HG03575 (cell line): ENCODE measurements at regions not wholly inside any gene's neighbourhood (a gene's known extent, or its start where the extent isn't known, plus 50 kb on each side); places are given as distances from the start of the nearest gene placed in this dataset.

Experiments
- ATAC-seq: cut with Tn5 transposase; IDR thresholded peaks from one replicate; pipeline ENCODE4 v1.9.1; 2021; ENCODE audit not compliant: unreplicated experiment, insufficient number of reproducible peaks, low FRiP score; ENCODE audit errors: extremely low read depth

DNA sequence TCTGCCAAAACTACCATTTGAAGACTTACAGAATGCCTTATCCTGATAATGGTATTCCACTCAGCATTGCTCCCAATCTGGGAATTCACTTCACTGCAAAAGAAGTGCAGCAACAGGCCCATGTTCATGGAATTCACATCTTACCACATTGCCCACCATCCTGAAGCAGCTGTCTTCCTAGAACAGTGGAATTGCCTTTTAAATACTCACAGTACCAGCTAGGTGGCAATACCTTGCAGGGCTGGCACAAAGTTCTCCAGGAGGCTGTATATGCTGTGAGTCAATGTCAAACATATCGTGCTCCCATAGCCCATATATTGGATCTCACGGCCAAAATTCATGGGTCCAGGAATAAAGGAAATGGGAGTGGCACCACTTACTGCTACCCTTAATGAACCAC lies 83.8 kb upstream of the PLEKHG7 start:
- ATAC-seq: no peak

DNA sequence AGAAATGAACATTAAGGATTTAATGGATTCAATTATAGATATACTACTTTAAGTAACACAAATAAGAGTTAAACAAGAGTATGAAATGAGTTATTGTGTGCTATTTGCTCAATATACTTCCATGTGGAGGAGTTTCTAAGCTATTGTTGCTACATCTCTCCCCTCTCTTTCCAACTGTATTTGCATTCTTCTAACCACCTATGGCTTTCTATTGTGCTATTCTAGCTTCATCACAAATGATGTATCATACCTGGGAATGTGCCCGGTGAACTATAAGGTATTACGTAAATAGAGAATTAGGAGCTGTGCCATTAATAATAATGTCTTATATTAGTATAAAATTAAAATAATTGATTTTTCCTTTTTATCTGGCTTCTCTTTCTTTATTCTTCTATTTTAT lies 87.1 kb upstream of the PLEKHG7 start:
- no peak for ATAC-seq

DNA sequence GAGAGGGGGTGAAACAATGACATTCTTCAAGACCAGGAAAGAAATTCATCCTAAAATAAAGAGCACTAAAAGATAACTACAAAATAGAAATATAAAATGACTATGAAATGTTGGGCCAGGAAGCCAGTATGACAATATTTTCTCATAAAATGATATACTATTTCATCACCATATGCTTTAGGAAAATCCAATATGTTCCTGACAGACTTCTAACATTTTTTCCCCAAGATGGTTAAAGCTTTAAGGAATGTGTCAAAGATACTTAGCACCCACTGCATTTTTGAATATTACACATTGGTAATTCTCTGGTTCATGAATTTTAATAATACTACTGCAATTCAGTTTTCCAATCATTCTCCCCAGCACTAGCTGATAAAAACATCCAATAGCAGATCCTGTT lies 87.7 kb upstream of the PLEKHG7 start:
- no peak for ATAC-seq

DNA sequence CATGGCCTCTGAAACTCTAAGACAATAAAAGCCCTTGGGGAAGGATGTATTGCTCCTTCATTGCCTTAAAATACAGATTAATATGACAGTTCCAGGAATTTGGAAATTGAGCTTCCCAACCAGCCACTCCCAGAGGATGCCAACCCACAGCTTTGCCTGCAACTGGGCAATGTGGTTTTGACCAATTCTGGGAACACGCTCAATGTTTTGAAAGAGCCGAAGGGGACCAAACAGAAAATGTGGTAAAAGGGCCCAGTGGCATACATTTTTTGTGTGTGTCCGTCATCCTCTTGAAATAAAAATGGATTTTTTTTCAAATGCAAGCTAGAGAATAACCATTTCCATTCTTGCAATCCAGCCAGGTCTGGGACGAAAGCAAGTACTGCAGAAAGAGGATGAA lies 88.3 kb upstream of the PLEKHG7 start:
- ATAC-seq: no peak

DNA sequence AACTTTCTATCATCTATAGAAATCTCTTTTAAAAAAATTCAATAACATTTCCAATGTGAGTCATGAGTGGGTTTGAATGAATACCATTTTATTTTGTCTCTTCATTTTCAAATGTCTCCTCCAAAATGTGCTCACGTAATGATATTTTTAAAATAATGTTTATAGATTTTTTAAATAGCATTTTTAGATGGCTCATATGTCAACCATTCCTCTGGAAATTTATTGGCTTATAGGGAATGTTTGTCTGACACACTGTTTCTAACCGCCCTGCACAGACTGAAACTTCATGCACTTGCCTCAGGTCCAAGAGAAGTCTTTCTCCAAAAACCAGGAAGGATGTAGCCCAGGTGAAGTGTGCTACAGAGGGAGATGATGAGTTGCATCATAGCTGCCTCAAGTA lies 88.8 kb upstream of the PLEKHG7 start:
- ATAC-seq: no peak

DNA sequence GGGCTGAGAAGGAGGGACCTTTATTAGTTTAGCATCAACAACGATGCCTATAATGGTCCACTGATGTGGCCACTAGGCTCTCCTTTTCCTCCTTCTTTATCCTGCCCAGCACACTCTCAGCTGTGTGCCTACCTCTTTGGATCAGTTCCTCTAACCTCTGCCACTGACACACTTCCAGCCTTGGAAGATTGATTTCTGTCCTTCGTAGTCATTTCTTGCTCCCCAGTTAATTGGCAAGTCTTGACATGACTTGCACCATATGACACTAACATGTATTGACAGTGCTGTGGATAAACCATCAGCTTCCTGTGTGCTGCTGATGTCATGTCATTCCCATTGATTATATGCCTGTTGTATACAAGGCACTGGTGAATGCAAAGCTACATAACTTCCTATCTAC lies 90.2 kb upstream of the PLEKHG7 start:
- no peak for ATAC-seq

DNA sequence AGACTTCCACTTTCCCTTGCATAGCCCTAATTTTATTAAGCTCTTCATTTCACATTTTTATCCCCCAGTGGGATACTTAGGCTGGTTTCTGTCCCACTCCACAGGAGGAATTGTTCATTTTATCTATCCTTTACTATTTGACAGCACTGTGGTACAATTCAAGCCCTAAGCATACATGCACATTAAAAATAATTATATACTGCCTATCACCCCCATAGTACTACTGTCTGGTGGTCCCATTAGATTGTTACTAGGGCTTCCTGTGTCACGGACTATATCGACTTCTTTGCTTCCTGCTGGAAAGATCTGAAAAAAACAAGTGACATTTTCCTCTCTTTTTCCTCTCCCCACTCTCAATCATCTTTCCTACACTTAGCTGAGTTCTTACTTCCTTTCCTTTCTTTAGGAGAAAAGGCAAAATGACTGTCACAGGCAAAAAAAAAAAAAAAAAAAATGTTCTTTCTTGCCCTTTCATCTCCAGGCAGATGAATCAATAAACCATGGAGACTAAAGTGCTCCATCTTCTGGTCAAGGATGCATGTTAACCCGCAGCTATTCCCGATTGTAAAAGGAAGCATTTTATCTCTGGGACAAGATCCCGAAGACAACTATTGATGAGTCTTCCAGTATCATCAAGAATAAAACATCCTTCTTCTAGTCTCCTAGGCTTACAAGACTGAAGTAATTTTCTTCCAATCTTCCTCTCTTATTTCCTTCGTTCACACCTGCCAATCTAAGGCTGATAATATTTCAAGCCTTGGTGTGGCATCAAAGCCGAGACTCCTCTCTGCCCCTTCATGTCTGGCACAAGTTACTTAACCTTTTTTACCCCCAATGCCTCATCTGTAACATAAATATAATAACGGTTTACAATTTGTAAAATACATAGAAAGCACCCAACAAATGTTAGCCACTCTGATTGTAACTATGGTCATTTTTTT lies 94.4 kb upstream of the PLEKHG7 start:
- no peak for ATAC-seq

DNA sequence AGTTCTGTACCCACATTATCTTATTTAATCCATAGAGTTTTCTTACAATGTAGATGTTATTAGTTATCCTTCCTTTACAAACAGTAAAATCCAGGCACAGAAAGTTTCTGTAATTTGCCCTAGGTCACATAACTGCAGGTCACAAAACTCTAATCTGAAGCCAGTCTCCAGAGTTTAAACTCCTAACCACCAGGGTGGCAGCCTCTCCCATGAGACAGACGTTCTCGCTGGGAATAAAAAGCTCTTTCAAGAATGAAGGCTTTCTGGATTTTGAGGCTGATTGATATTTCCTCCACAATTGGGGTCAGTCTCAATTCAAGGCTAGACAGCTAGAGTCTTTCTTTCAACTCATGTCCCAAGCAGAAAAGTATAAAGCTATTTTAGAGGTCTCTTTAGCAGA lies 95.8 kb upstream of the PLEKHG7 start:
- ATAC-seq: no peak

DNA sequence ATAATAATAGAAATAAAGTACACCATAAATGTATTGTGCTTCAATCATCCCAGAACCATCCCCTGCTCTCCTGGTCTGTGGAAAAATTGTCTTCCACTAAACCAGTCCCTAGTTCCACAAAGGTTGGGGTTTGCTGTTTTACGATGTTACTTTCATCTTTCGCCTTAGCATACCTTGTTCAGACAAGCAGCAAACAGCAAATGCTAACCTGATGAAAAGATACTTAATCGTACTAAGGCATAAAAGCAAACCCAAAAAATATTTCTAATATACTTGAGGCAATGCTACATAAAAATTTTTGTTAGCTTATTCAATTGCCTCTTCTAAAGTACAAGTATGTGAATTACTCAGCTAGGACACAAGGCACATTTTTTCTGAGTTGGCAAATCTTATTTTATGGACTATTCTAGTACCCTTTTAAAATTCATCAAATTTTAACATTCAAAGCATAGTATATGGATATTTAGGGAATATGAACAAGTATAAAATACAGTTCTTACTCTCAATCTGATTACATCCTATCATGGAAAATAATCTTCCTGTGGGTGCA lies 97.1 kb upstream of the PLEKHG7 start:
- no peak for ATAC-seq

DNA sequence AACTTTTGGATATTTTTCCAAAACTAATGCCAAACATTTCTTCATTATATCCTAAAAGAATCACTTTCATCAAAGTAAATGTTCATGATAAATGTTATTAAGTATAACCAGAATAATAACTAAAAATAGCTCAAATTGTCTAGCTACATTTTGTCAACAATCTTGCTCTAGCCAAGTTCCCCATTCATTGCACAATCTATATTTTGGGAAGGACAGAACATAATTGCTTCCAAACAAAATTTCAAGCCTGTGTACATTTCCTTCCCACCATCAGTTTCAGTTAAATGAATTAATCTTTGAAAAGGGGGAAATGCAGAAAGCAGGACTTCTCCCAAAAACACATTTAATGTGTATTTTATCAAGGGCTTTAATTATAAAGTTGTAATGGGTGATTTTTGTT lies 98.0 kb upstream of the PLEKHG7 start:
- ATAC-seq: no peak

DNA sequence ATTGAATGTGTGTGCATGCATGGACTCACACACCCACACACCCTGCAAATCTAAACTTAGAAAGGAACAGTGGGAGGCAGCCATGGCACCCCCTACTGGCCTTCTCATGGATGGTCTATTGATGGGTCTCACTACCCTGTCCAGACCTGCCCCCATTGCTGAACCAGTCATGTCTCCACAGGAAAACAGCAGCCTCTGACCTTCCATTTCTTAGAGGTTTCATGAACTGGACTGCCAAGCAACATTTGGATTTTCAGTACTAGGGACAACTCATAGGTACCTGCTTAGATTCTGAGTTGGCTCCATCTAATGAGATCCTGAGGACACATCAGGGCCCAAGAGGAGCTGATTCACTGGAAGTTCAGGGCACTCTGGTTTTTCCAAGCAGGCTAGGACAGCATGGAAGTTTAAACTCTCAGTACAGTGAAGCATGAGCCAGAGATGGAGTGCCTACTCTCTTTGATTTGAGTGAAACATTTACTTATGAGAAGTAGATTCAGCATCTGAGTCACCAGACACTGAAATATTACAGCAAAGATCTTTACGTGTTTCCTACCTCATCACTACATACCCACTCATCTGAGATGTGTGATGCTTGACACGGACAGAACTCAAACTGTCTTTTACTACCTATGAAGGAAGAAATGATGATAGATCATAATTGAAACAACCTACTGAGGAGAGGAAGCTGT lies 98.9 kb upstream of the PLEKHG7 start:
- ATAC-seq: no peak

DNA sequence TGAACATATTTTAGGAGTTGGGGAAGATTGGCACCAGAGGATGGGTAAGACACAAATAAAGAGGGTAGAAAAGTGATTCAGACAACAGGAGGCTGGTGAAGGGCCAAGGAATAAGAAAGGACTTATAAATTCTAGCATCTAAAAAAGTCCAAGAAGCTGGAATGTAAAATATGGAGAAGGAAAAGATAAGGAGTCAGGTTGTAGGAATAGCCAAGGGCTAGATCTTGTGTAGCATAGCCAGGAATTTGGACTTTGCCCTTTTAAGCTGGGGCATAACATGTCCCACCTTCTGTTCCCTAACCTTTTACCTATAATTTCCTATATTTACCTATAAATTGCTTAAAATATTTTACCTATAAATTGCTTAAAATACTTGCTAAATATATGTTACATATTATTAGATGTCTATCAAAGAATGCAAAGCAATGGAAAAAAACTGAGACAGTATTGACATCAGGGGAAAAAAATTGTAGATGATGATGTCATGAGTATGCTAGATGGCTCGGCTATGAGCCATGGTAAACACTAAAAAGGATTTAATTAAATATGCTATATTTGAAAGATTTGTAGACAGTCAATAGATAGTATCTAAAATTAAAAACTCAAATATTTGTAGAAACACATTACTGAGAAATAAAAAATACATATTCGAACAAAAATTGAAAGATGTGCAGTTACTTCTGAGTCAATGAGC lies 99.7 kb upstream of the PLEKHG7 start:
- ATAC-seq: no peak

DNA sequence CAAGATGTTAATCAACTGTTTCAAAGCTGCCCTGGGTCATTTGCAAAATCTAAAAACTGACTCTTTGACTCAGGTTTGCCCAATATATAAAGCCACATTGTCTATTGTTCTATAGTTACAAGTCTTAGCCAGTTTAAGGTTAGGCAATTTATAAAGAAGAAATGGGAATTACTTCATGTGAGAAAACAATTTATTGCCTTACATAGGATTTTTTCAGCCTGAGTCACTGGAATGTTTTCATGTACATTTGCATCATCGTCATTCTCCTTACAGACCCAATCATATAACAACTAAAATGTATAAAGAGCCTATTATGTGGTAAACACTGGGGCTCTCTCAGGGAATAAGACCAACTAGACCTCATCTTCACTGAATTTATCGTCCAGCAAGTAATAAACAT lies 100.3 kb upstream of the PLEKHG7 start:
- no peak for ATAC-seq

DNA sequence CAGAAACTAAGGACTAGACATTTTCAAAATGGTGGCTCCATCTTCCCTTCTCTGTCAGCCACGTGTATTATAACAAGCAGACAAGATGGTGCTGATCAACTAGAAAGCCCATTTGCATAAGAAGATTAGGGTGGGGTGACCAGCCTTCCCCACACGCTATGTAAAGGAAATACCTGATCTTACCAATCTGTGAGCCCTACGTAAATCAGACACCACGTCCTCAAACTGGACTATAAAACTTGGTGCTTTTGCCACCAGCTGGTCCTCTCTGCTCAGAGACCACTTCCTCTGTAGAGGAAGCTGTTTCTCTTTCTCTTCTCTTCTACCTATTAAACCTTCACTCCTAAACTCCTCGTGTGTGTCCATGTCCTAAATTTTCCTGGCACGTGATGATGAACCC lies 101.1 kb upstream of the PLEKHG7 start:
- ATAC-seq: no peak

DNA sequence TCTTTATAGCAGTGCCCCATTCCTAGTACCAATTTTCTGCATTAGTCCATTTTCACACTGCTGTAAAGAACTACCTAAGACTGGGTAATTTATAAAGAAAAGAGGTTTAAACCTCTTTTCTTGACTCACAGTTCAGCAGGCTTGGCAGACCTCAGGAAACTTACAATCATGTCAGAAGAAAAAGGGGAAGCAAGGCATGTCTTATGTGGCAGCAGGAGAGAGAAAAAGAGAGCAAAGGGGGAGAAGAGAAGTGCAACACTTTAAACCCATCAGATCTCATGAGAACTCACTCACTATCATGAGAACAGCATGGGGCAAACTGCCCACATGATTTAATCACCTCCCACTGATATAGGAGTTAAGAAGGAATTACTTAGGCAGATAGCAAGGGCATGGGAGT lies 101.6 kb upstream of the PLEKHG7 start:
- no peak for ATAC-seq

DNA sequence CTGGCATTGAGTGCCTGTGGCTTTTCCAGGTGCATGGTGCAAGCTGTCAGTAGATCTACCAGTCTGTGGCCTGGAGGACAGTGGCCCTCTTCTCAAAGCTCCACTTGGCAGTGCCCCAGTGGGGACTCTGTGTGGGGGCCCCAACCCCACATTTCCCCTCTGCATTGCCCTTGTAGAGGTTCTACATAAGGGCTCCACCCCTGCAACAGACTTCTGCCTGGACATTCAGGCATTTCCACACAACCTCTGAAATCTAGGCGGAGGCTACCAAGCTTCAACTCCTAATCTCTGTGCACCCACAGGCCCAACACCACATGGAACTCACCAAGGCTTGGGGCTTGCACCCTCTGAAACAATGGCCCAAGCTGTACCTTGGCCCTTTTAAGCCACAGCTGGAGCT lies 102.7 kb upstream of the PLEKHG7 start:
- no peak for ATAC-seq

DNA sequence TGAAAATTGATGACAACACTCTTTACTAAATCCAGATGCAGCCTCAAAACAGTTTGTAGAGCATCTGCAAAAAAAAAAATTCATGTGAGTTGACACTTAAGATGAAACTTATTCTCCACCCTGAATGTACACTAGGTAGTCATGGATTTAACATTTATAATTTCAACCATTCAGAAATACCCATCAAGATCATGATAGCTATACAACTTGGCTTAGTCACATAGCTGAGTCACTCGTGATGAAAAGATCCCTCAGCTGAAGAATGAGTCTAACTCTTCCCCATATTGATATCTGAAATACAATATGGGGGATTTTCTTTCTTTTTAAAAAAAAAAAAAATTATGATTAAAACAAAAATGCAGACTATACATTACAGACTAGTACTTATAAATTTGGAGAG lies 104.8 kb upstream of the PLEKHG7 start:
- ATAC-seq: no peak

DNA sequence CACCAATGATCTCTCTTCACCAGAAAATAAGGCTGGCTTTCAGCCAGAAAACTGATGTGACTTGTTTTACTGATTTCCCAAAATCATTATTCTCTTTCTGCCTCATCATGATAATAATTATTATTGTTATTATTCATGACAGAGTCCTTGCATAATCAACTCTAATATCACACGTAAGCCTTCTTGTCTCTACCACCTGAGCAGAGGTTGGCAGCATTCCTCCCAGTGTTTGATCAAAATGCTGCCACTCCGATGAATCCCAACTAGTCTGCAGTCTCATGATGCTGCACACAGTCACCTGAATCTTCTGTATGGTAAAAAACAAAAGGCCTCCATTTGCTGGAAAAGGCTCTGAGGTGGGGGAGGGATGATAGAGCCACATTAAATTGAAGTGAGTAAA lies 105.7 kb upstream of the PLEKHG7 start:
- no peak for ATAC-seq

DNA sequence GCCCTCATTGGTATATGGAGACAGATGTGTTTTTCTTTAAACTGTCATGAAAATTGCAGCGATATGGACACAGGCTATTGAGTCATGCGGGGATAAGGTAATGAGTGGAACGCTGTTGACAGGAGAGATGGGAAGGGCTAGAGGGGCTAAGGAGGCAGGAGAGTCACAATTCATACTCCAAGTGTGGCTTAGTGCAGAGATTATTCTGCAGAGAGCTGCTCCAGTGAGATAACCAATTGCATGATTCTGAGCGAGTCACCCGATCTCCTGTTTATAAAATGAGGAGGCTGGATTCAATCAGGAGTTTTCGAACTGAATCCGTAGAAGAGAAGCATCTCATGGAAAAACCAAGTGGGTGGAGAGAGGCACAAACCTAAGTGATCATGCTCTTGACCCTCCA lies 106.4 kb upstream of the PLEKHG7 start:
- ATAC-seq: no peak

DNA sequence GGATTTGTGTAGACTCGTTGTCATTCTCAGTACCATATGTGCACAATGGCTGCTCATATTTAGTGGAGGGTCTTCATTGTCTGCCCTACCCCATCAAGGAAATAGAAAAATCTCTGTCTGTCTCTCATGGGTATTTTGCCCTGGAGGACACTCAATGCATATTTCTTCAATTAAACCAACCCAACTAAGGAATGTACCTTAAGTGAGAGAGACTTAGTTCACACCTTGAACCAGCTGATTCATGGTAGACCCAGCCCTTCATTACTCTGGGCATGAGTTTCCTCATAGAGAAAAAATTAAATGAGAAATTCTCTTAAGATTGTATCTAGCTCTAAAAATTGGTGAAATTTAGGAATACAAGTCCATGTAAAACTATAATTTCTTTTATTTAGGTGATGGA lies 107.1 kb upstream of the PLEKHG7 start:
- ATAC-seq: no peak
